ENCODE measurements at regions not wholly inside any gene's neighbourhood (a gene's known extent, or its start where the extent isn't known, plus 50 kb on each side); places are given as distances from the start of the nearest gene placed in this dataset.

- Histone ChIP-seq H4K5ac (ENCODE audit: insufficient read length, low read depth, low read length) (no peak overlapping the region), H2BK20ac (ENCODE audit: low read depth, low read length, poor library complexity, severe bottlenecking) (no peak overlapping the region), H3K4me2 (ENCODE audit: insufficient read depth, insufficient read length, low read length) (no peak overlapping the region), H3K79me1 (ENCODE audit: insufficient read depth, low read depth, low read length, poor library complexity, severe bottlenecking) (no peaks in the 10 kb centered on the region), H3K56ac (ENCODE audit: insufficient read length, low read depth, low read length) (no peak overlapping the region), H2AK5ac (ENCODE audit: insufficient read length, low read length) (no peak overlapping the region), H3T11ph (ENCODE audit: low read length) (no peak overlapping the region), H2BK15ac (ENCODE audit: low read depth, low read length) (no peak overlapping the region), H3K4ac (ENCODE audit: low read depth, low read length) (no peak overlapping the region), H2BK120ac (ENCODE audit: low read depth, low read length, poor library complexity, severe bottlenecking) (no peak overlapping the region), H3K27me3 (ENCODE audit: insufficient read depth, low read length) (no peaks in the 10 kb centered on the region), H2AFZ (ENCODE audit: low read length) (no peak overlapping the region), H2BK12ac (ENCODE audit: insufficient read length, low read depth, low read length) (no peak overlapping the region), H3K23me2 (ENCODE audit: insufficient read length, low read depth, low read length, poor library complexity, severe bottlenecking) (no peaks in the 10 kb centered on the region), H4K20me1 (ENCODE audit: control insufficient read depth, insufficient read depth, insufficient read length) (no peaks in the 10 kb centered on the region), H3K18ac (ENCODE audit: insufficient read length, low read depth, low read length) (no peak overlapping the region), H4K8ac (replicated peaks; ENCODE audit: insufficient read length, low read depth, low read length) (no peak overlapping the region), H3K14ac (ENCODE audit: insufficient read depth, low read length) (no peak overlapping the region), H3K79me2 (ENCODE audit: insufficient read depth, low read length) (no peaks in the 10 kb centered on the region), H3K9ac (ENCODE audit: extremely low read depth, insufficient read length, low read length) (no peak overlapping the region), H2BK5ac (ENCODE audit: insufficient read length, low read length) (no peak overlapping the region), H3K4me1 (ENCODE audit: insufficient read depth, low read length) (peaks cover 3% of the 10 kb centered on the region), H3K9me3 (ENCODE audit: control insufficient read depth, low read depth, low read length) (no peaks in the 10 kb centered on the region), H3K23ac (ENCODE audit: insufficient read length, low read depth, low read length) (no peak overlapping the region), H4K91ac (ENCODE audit: insufficient read length, low read depth, low read length) (no peak overlapping the region), H3K27ac (ENCODE audit: insufficient read length, low read depth, low read length) (no peak overlapping the region)
- Mint-ChIP-seq H3K4me3 (no peak overlapping the region), H3K36me3 (ENCODE audit: insufficient read depth in 1 of 3, low read depth in 3 of 3) (peaks cover 0 to 4% (median 0%) of the 10 kb centered on the region in 3 experiments; a peak in 2 of 7 replicates), H3K27ac (peak overlapping the region in 1 of 3 experiments; percentile 32; a peak in 2 of 7 replicates), H3K4me1 (peaks cover 16 to 23% of the 10 kb centered on the region in 2 experiments), H3K27me3 (ENCODE audit: low read depth) (no peaks in the 10 kb centered on the region), H3K9me3 (peaks cover 0 to 2% of the 10 kb centered on the region in 2 experiments; a peak in 2 of 5 replicates)
- DNase-seq, result no peak
- no peak for TF ChIP-seq CTCF (conservative IDR thresholded peaks at IDR 0.05)
- WGBS (ENCODE audit: extremely low coverage, insufficient read length, low lambda C conversion rate), result no CpG with 5 or more reads among the region's 2 CpGs
Observed at GRCh38 chr12:16828891-16829290, 222.9 kb upstream of the LMO3 start.
